ENCODE measurements at regions not wholly inside any gene's neighbourhood (a gene's known extent, or its start where the extent isn't known, plus 50 kb on each side); places are given as distances from the start of the nearest gene placed in this dataset.

DNA sequence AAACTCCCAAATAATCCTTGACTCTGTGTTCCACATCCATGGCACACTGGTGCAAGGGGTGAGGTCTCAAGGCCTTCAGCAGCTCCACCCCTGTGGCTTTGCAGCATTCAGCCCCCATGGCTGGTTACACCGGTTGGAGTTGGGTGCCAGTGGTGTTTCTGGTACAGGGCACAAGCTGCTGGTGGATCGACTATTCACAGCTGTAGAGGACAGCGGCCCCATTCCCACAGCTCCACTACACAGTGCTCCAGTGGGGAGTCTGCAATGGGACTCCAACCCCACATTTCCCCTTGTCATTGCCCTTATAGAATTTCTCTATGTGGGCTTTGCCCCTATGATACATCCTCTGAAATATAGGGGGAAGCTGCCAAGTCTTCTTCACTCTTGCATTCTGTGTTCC is 64.3 kb upstream of the SGO1 start (continued):
- TF ChIP-seq, protein P1, sequence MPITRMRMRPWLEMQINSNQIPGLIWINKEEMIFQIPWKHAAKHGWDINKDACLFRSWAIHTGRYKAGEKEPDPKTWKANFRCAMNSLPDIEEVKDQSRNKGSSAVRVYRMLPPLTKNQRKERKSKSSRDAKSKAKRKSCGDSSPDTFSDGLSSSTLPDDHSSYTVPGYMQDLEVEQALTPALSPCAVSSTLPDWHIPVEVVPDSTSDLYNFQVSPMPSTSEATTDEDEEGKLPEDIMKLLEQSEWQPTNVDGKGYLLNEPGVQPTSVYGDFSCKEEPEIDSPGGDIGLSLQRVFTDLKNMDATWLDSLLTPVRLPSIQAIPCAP (CRISPR knock-in tag; IDR thresholded peaks at IDR 0.05), result no peak
- TF ChIP-seq ZBTB21 (CRISPR knock-in tag; IDR thresholded peaks at IDR 0.05; ENCODE audit: borderline replicate concordance) (no peak), OVOL2 (CRISPR knock-in tag; IDR thresholded peaks at IDR 0.05; ENCODE audit: borderline replicate concordance) (no peak), JUN (CRISPR knock-in tag; IDR thresholded peaks at IDR 0.05) (no peak), JAZF1 (CRISPR knock-in tag; IDR thresholded peaks at IDR 0.05) (no peak)

DNA sequence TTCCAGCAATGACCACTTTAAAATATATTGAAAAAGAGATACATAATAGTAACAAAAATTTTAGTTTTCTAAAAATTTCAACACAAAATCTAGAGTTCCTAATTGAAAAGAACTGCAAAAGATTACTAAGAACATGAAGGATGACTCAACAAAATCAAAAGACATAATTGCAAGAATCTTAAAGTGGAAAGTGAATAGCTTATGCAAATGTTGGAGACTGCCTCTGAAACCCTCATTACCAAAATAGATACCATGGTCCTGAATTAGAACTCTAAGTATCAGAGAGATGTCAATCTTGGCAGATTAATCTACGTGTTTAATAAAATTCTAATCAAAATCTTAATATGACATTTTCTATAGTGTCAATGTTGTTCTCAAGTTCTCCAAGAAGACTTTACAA is 60.7 kb upstream of the SGO1 start:
- ATAC-seq (no peak), DNase-seq (ENCODE audit: low spot score) (no peak)
- H3K36me3 Mint-ChIP-seq, result peaks cover 13% of the 10 kb centered on the region
- H3K27ac Mint-ChIP-seq, result no peak overlapping the region
- ChIA-PET POLR2A (no interaction called here), CTCF (no interaction called here)
- peaks cover 13% of the 10 kb centered on the region for H3K4me1 Mint-ChIP-seq
- peaks cover 42% of the 10 kb centered on the region for H3K9me3 Mint-ChIP-seq
- no peak overlapping the region for H3K4me3 Mint-ChIP-seq
- no peaks in the 10 kb centered on the region; the same call in 1 of the 2 replicates for H3K27me3 Mint-ChIP-seq (ENCODE audit: low read depth)
- TF ChIP-seq FOXJ3 (CRISPR knock-in tag; IDR thresholded peaks at IDR 0.05; ENCODE audit: borderline replicate concordance) (no peak), NR2C2 (CRISPR knock-in tag; IDR thresholded peaks at IDR 0.05) (no peak), SMAD3 (CRISPR knock-in tag; IDR thresholded peaks at IDR 0.05; ENCODE audit: borderline replicate concordance) (no peak), PRRX2 (CRISPR knock-in tag; IDR thresholded peaks at IDR 0.05) (no peak), NFATC4 (CRISPR knock-in tag; IDR thresholded peaks at IDR 0.05) (no peak), FOXK1 (CRISPR knock-in tag; IDR thresholded peaks at IDR 0.05) (no peak), SMAD4 (CRISPR knock-in tag; IDR thresholded peaks at IDR 0.05) (no peak), GRHL2 (CRISPR knock-in tag; IDR thresholded peaks at IDR 0.05; ENCODE audit: insufficient replicate concordance, severe bottlenecking) (no peak), CREB1 (CRISPR knock-in tag; IDR thresholded peaks at IDR 0.05) (no peak)
- TF ChIP-seq, protein P2, sequence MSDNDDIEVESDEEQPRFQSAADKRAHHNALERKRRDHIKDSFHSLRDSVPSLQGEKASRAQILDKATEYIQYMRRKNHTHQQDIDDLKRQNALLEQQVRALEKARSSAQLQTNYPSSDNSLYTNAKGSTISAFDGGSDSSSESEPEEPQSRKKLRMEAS (CRISPR knock-in tag; IDR thresholded peaks at IDR 0.05), result no peak
- TF ChIP-seq, protein P3, sequence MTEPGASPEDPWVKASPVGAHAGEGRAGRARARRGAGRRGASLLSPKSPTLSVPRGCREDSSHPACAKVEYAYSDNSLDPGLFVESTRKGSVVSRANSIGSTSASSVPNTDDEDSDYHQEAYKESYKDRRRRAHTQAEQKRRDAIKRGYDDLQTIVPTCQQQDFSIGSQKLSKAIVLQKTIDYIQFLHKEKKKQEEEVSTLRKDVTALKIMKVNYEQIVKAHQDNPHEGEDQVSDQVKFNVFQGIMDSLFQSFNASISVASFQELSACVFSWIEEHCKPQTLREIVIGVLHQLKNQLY (CRISPR knock-in tag; IDR thresholded peaks at IDR 0.05), result no peak
- TF ChIP-seq, protein P4, sequence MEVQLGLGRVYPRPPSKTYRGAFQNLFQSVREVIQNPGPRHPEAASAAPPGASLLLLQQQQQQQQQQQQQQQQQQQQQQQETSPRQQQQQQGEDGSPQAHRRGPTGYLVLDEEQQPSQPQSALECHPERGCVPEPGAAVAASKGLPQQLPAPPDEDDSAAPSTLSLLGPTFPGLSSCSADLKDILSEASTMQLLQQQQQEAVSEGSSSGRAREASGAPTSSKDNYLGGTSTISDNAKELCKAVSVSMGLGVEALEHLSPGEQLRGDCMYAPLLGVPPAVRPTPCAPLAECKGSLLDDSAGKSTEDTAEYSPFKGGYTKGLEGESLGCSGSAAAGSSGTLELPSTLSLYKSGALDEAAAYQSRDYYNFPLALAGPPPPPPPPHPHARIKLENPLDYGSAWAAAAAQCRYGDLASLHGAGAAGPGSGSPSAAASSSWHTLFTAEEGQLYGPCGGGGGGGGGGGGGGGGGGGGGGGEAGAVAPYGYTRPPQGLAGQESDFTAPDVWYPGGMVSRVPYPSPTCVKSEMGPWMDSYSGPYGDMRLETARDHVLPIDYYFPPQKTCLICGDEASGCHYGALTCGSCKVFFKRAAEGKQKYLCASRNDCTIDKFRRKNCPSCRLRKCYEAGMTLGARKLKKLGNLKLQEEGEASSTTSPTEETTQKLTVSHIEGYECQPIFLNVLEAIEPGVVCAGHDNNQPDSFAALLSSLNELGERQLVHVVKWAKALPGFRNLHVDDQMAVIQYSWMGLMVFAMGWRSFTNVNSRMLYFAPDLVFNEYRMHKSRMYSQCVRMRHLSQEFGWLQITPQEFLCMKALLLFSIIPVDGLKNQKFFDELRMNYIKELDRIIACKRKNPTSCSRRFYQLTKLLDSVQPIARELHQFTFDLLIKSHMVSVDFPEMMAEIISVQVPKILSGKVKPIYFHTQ (CRISPR knock-in tag; IDR thresholded peaks at IDR 0.05), result no peak
- TF ChIP-seq, protein P5, sequence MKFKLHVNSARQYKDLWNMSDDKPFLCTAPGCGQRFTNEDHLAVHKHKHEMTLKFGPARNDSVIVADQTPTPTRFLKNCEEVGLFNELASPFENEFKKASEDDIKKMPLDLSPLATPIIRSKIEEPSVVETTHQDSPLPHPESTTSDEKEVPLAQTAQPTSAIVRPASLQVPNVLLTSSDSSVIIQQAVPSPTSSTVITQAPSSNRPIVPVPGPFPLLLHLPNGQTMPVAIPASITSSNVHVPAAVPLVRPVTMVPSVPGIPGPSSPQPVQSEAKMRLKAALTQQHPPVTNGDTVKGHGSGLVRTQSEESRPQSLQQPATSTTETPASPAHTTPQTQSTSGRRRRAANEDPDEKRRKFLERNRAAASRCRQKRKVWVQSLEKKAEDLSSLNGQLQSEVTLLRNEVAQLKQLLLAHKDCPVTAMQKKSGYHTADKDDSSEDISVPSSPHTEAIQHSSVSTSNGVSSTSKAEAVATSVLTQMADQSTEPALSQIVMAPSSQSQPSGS (CRISPR knock-in tag; IDR thresholded peaks at IDR 0.05; ENCODE audit: borderline replicate concordance, low read depth), result no peak
- TF ChIP-seq, protein P6, sequence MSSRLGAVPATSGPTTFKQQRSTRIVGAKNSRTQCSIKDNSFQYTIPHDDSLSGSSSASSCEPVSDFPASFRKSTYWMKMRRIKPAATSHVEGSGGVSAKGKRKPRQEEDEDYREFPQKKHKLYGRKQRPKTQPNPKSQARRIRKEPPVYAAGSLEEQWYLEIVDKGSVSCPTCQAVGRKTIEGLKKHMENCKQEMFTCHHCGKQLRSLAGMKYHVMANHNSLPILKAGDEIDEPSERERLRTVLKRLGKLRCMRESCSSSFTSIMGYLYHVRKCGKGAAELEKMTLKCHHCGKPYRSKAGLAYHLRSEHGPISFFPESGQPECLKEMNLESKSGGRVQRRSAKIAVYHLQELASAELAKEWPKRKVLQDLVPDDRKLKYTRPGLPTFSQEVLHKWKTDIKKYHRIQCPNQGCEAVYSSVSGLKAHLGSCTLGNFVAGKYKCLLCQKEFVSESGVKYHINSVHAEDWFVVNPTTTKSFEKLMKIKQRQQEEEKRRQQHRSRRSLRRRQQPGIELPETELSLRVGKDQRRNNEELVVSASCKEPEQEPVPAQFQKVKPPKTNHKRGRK (CRISPR knock-in tag; IDR thresholded peaks at IDR 0.05; ENCODE audit: borderline replicate concordance), result no peak
- TF ChIP-seq, protein P7, sequence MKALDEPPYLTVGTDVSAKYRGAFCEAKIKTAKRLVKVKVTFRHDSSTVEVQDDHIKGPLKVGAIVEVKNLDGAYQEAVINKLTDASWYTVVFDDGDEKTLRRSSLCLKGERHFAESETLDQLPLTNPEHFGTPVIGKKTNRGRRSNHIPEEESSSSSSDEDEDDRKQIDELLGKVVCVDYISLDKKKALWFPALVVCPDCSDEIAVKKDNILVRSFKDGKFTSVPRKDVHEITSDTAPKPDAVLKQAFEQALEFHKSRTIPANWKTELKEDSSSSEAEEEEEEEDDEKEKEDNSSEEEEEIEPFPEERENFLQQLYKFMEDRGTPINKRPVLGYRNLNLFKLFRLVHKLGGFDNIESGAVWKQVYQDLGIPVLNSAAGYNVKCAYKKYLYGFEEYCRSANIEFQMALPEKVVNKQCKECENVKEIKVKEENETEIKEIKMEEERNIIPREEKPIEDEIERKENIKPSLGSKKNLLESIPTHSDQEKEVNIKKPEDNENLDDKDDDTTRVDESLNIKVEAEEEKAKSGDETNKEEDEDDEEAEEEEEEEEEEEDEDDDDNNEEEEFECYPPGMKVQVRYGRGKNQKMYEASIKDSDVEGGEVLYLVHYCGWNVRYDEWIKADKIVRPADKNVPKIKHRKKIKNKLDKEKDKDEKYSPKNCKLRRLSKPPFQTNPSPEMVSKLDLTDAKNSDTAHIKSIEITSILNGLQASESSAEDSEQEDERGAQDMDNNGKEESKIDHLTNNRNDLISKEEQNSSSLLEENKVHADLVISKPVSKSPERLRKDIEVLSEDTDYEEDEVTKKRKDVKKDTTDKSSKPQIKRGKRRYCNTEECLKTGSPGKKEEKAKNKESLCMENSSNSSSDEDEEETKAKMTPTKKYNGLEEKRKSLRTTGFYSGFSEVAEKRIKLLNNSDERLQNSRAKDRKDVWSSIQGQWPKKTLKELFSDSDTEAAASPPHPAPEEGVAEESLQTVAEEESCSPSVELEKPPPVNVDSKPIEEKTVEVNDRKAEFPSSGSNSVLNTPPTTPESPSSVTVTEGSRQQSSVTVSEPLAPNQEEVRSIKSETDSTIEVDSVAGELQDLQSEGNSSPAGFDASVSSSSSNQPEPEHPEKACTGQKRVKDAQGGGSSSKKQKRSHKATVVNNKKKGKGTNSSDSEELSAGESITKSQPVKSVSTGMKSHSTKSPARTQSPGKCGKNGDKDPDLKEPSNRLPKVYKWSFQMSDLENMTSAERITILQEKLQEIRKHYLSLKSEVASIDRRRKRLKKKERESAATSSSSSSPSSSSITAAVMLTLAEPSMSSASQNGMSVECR (CRISPR knock-in tag; IDR thresholded peaks at IDR 0.05; ENCODE audit: borderline replicate concordance), result no peak
- TF ChIP-seq, protein P8, sequence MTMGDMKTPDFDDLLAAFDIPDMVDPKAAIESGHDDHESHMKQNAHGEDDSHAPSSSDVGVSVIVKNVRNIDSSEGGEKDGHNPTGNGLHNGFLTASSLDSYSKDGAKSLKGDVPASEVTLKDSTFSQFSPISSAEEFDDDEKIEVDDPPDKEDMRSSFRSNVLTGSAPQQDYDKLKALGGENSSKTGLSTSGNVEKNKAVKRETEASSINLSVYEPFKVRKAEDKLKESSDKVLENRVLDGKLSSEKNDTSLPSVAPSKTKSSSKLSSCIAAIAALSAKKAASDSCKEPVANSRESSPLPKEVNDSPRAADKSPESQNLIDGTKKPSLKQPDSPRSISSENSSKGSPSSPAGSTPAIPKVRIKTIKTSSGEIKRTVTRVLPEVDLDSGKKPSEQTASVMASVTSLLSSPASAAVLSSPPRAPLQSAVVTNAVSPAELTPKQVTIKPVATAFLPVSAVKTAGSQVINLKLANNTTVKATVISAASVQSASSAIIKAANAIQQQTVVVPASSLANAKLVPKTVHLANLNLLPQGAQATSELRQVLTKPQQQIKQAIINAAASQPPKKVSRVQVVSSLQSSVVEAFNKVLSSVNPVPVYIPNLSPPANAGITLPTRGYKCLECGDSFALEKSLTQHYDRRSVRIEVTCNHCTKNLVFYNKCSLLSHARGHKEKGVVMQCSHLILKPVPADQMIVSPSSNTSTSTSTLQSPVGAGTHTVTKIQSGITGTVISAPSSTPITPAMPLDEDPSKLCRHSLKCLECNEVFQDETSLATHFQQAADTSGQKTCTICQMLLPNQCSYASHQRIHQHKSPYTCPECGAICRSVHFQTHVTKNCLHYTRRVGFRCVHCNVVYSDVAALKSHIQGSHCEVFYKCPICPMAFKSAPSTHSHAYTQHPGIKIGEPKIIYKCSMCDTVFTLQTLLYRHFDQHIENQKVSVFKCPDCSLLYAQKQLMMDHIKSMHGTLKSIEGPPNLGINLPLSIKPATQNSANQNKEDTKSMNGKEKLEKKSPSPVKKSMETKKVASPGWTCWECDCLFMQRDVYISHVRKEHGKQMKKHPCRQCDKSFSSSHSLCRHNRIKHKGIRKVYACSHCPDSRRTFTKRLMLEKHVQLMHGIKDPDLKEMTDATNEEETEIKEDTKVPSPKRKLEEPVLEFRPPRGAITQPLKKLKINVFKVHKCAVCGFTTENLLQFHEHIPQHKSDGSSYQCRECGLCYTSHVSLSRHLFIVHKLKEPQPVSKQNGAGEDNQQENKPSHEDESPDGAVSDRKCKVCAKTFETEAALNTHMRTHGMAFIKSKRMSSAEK (CRISPR knock-in tag; IDR thresholded peaks at IDR 0.05; ENCODE audit: borderline replicate concordance), result no peak
